Fibroblast of skin of scalp (primary cell): ENCODE measurements at regions not wholly inside any gene's neighbourhood (a gene's known extent, or its start where the extent isn't known, plus 50 kb on each side); places are given as distances from the start of the nearest gene placed in this dataset.
"Not testable (repeated sequence)": the region's sequence is repeated elsewhere in the genome, so short reads cannot be mapped to it uniquely, and the experiment has no call there.

Source experiments
- DNase-seq: peaks from one replicate; pipeline ENCODE4 v3.0.0-alpha.2; 2013

- DNase-seq: no peak
Measured at GRCh38 chr1:29956349-29957030, 720.2 kb downstream of the PTPRU start.

- DNase-seq: no peak
Measured at GRCh38 chr1:29954591-29954990, 718.3 kb downstream of the PTPRU start.

- no peak for DNase-seq
Measured at GRCh38 chr1:29953961-29954360, 717.6 kb downstream of the PTPRU start.

- DNase-seq: no peak
Measured at GRCh38 chr1:29949676-29950075, 713.4 kb downstream of the PTPRU start.

- no peak for DNase-seq
Measured at GRCh38 chr1:29948581-29948980, 712.3 kb downstream of the PTPRU start.

GRCh38 chr1:29946057-29946456, 709.7 kb downstream of the PTPRU start:
- DNase-seq: no peak

GRCh38 chr1:29945426-29945825, 709.1 kb downstream of the PTPRU start:
- no peak for DNase-seq

- DNase-seq: no peak
Measured at GRCh38 chr1:29944253-29944905, 708.1 kb downstream of the PTPRU start.

- DNase-seq: no peak
Measured at GRCh38 chr1:29943034-29943433, 706.7 kb downstream of the PTPRU start.

- DNase-seq: no peak
Measured at GRCh38 chr1:29939079-29939478, 702.8 kb downstream of the PTPRU start.

- DNase-seq: no peak
Measured at GRCh38 chr1:29937356-29937755, 701.0 kb downstream of the PTPRU start.

GRCh38 chr1:29936031-29936544, 699.8 kb downstream of the PTPRU start:
- no peak for DNase-seq

- no peak for DNase-seq
Measured at GRCh38 chr1:29934255-29934772, 698.0 kb downstream of the PTPRU start.

- DNase-seq: no peak
Measured at GRCh38 chr1:29933067-29933466, 696.7 kb downstream of the PTPRU start.

GRCh38 chr1:29932626-29933025, 696.3 kb downstream of the PTPRU start:
- no peak for DNase-seq

GRCh38 chr1:29931477-29932175, 695.3 kb downstream of the PTPRU start:
- no peak for DNase-seq

GRCh38 chr1:29925058-29925457, 688.7 kb downstream of the PTPRU start:
- DNase-seq: no peak

- DNase-seq: no peak
Measured at GRCh38 chr1:29924017-29924431, 687.7 kb downstream of the PTPRU start.

- no peak for DNase-seq
Measured at GRCh38 chr1:29921741-29922140, 685.4 kb downstream of the PTPRU start.

GRCh38 chr1:29920784-29921183, 684.5 kb downstream of the PTPRU start:
- DNase-seq: no peak

GRCh38 chr1:29920316-29920715, 684.0 kb downstream of the PTPRU start:
- no peak for DNase-seq

GRCh38 chr1:29919041-29919440, 682.7 kb downstream of the PTPRU start:
- not testable (repeated sequence) for DNase-seq

- DNase-seq: no peak
Measured at GRCh38 chr1:29916656-29917369, 680.5 kb downstream of the PTPRU start.
